ENCODE measurements at regions not wholly inside any gene's neighbourhood (a gene's known extent, or its start where the extent isn't known, plus 50 kb on each side); places are given as distances from the start of the nearest gene placed in this dataset.

DNA sequence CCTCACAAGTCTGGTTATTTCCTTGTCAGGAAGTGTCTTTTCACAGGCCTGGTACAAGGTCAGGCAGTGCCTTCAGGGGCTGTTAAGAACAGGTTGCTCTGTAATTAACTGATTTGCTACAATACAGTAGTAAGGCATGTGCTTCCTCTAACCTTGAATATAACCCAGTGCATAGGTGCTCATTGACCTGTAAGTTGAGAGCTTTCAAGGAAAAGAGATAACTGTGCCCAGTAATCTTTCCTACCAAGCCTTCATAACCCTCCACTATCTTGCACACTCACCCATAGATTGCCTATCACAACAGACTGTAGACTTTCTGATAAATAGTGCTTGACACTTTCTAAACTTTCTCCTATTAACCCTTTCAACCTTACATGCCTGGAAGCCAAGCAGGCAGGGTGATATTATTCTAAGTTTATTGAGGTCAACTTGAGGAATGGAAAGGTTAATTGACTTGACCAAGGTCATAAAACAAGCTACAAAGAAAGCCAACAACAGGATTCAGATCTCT, 148.1 kb downstream of the PPARGC1A start:
- no peak for DNase-seq

DNA sequence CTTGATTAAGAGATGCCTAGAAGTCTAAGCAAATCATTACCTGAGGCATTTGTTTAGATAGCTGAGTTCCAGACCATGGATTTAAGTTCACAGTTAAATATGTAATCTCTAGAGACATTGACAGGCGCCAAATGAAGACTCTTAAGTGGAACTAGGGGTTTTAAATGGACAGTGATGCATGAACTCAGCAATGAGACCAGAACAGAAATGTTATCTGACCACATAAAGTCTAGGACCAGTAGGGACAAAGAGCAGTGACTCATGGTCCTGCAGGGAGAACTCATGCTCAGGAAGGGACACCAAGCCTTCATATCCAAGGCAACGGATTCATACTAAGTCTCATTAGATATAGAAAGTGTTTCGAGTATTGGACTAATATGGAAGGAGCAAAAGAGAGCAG, 152.3 kb downstream of the PPARGC1A start:
- no peak for DNase-seq

DNA sequence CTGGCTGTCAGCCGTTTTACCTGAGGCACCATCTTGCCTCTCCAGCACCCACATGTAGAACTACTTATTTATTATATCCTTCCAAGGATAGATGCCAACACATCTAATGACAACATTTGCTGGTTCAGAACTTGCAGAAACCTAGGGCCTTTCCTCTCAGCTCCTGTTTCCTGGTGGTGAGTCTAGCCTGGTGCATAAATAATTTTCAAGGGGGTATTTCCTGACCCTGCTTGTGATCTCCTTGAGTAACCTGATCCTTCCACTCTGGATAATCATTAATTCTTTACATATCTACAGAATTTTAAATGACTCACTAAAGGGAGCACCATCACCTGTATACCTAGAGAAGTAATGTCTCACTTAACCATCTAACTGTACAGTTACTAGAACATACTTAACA, 153.4 kb downstream of the PPARGC1A start:
- no peak for DNase-seq

DNA sequence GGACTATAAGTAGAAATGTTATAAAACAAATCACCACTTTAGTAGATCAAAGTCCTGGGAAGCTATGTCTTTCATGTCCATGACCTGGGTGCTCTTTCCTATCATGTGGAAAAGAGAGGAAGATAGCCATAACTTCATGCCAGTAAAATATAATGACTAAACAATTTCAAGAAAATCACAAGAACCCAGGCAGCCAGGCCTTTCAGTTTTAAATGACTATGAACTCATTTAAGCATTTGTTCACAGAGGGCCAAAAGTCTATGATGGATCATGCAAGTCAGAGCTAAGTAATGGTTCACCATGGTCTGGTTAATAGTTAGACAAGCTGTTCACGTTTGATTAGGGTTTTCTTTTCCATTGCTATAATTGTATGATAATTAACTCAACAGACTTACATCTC, 155.8 kb downstream of the PPARGC1A start:
- no peak for DNase-seq

DNA sequence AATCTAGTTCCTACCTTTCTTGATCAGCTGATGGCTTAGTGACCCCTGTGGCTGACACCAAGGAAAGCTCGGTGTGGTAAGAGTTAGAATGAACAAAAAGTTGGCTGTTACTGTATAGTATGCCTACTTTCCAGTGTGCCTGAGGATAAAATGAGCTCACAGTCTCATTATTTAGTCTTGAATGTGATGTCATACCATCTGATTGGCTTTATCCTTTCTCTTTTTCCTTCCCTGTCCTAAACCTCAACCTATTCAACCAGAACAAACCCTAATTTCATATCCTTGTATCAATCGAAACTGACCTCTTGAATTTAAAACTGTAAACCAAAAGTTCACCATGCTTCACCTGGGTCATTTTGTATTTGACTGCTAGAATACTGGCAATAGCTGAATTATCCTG, 156.4 kb downstream of the PPARGC1A start:
- no peak for DNase-seq

DNA sequence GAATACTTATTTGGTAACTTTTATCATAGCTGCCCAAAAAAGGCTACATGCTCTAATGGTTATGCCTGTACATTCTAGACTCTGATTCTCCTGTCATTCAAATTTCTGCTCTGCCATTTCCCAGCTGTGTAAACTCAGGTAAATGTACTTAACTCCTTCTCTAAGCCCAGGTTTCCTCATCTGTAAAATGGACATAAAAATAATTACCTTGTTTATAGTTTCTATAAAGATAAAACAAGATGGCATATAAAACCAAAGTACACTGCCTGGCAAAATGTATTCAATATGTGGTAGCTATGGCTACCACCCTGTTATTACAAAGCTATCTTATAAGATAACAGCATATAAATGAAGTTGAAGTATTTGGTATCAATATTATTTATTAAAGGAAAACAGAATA, 158.8 kb downstream of the PPARGC1A start:
- DNase-seq = no peak

DNA sequence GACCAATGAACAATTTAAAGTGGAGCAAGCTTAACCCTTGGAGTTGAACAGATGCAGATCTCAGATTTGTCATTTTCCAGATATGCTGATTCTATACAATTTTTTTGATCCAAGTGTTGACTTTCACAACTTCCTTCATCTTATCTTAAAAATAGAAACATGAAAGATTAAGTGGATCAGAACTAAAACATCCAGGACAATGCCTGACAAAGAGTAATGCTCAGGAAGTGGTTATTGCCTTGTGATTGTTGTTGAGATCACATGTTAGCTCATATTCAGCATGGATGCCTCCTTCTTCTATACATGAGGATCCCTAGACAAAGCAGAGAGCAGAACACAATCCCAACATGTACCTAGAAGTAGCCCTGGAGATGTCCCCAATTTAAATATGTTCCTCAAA, 160.9 kb downstream of the PPARGC1A start:
- DNase-seq = no peak

DNA sequence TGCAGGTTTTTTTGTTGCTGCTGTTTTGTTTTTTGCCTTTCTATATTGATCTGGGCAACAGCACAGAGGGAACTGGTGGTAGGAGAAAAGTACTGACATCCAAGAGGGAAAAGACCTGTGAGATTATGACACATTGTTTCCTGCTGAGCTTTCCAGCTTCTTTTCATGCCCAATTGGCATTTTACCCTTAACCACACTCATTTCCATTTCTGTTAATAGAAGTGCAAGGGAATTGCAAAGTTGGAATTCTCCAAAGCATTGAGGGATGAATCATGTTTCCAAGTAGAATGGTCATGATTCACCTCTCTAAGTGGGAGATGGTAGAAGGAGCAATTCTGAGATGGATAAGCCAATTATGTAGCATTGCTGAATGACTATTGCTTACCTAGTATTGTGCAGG, 161.5 kb downstream of the PPARGC1A start:
- no peak for DNase-seq

DNA sequence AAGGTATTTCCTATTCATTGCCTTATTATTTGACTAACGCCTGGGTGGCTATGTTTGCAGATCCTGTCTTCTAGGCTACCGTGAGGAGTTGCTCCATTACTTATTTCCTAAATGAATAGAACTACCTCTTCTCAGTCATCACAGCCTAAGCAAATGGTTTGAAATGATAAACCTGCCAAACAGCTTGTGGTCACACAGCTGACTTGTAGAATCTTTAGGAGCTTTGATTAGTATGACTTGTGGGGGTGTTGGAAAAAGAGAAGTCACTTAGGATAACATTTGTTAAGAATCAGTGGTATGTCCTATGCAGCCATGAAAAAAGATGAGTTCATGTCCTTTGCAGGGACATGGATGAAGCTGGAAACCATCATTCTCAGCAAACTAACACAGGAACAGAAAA, 169.3 kb downstream of the PPARGC1A start:
- no peak for DNase-seq

DNA sequence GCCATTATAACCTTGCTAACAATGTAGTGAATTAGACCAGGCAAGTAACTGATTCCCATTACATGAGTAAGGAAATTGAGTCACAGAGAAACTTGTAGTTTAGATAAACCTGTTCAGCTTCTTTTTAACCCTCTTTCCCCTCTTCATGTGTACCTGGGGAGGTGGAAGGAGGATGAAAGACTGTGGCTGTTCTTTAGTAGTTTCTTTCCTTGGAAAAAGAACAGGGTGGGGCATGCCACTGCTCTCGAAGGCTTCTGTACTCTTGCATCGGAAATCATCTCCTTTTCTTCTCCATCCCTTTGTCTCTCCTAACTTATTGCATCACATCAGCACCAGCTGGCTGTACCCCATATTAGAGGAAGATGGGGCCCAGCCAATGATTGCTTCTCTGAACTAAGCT, 171.4 kb downstream of the PPARGC1A start:
- DNase-seq = no peak

DNA sequence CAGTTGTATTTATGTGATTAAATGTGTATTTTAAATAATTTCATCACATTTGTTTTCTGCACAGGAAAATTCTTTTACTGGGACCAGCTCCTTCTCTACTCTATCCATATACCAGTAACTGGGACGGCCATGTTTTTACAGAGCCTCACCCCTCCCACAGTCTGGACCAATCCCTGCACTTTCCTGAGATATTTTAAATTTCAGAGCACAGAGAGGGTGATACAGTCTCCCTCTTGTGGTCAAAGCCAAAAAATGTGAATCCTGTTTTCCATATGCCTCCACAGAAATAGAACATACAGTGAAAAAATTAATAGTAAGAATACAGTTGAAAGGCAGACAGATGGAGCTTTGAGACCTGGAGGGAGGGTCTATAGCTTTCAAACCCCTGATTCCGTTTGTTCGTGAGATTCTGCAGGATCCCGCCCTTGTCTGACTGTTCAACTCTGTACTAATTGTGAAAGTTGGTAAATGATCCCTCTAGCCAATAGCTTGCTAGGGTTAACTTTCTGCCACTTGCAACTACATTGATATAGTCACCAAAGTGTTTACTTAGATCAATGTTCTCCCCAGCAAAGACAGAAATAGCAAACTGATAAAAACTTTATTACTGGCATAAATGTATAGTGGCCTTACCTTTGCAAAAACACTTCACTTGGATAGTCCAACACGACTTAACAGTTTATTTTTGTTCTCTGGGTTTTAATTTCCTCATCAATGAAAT, 172.2 kb downstream of the PPARGC1A start:
- DNase-seq = peak; percentile 5

DNA sequence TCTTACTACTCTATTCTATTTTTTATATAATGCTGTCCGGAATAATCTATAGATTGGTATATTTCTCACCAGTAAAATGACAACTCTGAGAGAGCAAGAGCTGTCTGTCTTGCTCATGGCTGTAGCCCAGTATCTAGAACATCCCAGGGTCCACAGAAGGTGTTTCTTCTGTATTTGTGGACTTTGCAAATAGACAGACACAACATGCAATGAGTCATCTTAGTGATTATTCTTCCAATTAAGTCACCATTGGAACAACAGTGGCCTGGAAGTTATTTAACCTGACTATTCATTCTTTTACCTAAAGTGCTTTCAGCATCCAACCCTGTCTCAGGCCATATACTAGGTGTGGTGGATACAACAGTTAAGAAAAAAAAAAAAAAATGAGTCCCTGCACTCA, 179.5 kb downstream of the PPARGC1A start:
- DNase-seq = no peak

DNA sequence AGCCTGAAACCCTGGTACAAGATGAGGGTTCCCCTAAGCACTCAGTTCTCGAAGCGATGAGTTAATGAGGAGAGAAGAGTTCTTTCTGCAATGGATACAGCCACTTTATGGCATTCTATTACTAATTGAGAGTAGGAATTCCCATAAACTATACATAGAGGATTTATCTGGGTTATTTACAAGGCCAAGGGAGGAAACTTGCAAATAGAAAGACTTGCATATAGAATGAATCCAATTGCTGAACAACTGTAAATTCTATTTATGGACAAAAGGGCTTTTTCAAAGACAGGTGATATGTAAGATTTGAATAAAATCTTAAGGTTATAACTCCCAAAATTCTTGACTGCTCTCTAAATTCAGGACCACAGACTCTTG, 182.2 kb downstream of the PPARGC1A start:
- no peak for DNase-seq

DNA sequence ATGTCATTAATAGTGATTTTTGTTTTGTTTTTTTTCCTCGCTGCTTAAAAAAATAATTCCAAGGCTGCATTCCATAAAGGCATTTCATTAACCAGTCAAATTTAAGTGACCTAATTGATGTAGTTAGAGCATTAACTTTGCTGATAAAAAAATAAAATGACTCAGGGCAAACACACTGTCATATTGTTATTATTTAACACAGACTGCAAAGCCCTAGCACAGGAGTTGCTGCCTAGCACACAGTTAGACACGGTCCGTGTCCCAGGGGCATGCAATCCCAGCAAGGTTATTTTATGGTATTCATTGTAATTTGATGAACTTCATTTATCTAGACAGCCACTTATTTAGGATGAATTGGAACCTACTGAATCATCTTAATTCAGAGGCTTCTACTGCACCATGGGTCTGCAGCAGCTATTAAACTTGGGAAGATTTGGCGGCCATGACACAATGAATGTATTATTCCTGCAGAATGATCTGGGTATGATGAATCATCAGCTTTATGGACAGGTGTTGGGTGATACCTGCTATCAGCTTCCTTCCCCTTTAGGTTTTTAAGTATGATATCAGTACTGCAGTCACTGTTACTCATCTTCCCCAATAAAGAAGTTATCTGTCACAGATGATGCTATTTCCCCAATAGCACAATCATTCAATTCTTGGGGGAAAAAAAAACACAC, 182.7 kb downstream of the PPARGC1A start:
- no peak for DNase-seq

DNA sequence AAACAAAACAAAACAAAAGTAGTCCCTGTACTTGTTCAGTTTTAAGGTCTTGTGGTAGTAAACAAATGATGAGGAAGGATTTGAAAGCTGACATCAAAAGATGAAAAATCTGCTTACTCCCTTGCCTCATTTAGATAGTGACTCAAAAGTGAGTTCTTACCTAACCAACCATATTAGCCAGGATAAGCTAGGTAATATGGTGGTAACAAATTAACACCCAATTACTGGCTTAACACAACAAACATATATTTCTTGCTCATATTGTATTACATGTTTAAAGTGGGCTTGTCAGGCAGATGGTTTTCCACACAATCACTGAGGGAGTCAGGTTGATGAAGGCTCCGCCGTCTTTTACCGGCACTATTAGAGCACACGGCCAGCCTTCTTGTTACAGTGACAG, 189.7 kb downstream of the PPARGC1A start:
- DNase-seq = no peak

DNA sequence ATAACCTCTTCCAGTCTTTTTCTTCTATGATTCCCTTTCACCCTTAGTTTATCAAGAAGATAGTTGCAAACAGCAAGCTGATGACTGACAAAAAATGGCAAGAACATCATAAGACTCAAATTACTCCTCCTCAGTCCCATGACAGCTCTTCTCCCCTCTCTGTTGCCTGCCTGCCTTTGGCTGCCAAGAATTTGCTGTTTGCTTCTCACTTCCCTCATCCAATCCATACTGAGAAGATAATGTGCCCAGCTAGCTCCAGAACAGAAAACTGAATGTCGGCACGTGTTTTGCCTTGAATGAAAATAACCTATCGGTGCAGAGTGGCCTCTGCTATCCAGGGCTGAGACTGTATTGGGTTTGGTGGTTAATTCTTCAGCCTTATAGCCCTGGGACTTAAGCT, 192.1 kb downstream of the PPARGC1A start:
- no peak for DNase-seq

DNA sequence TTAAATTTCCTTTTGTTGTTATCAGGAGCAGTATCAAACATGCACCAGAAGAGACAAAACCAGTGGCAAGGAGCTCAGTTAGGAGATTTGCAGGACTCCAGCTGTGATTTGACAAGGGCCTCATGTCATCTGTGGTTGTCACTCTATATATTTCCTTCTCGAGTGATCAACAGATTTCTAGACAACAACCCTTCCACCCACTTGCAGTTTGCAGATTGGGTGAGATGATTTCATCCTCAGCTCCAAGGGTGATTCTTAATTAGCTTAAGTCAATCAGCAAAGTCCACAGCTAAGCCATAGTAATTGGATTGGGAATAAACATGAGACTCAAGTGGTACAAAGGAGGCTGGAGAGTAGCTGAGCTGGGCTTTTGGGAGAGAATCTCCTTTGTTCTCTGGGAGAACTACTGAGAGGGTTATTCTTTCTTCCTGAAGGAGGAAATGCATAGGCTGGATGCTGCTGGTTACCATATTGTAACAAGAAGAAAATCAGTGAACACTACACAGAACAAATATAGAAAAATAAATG, 192.8 kb downstream of the PPARGC1A start:
- DNase-seq = no peak

DNA sequence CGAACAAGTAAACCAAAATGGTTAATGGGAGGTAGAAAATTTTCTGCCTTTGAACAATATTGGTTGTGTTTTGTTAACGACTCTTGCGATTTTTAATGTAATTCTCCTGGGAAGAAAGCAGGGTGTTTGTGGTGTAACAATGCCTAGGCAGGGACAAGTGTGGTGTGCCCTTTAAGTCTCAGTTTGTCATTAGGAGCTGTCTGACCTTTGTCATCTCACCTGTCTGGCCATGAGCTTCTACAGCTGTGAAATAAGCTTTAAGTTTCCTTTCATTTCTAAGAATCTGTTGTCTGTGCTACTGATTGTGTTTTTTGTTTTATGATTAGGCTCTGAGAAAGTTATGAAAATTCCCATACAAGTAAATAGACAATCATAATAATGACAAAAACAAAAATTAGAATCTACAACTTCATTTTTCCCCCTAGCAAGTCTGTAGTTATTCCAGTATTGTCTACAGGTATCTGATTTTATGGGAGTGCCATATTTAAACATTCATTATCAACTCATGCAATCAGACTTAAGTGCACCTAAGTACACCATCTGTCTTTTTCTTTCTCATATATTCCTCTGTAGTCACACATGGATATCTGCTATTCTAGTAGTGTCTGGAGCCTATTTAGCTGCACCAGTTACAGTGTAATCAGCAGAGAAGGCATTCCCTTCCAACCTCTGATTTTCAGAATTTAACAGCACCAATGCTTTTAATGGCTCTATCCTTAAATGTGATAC, 203.5 kb downstream of the PPARGC1A start:
- DNase-seq = no peak

DNA sequence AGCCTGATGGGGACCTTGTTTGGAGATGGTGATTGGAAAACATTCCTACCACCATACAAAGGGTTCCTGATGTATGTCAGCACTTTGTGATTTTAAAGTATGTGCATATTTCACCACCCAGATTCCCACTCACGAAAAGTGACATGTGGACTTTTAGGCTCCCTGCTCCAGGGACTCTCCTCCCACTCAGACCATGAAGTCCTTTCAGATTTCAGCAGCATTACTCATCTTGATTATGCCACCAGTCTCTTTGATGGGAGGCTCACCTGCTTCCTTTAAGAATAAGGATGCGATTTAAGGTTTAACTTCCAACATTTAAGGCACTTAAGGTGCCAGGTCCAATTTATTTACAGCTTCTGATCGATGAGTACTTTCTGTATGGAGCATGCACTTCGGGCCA, 204.4 kb downstream of the PPARGC1A start:
- no peak for DNase-seq

DNA sequence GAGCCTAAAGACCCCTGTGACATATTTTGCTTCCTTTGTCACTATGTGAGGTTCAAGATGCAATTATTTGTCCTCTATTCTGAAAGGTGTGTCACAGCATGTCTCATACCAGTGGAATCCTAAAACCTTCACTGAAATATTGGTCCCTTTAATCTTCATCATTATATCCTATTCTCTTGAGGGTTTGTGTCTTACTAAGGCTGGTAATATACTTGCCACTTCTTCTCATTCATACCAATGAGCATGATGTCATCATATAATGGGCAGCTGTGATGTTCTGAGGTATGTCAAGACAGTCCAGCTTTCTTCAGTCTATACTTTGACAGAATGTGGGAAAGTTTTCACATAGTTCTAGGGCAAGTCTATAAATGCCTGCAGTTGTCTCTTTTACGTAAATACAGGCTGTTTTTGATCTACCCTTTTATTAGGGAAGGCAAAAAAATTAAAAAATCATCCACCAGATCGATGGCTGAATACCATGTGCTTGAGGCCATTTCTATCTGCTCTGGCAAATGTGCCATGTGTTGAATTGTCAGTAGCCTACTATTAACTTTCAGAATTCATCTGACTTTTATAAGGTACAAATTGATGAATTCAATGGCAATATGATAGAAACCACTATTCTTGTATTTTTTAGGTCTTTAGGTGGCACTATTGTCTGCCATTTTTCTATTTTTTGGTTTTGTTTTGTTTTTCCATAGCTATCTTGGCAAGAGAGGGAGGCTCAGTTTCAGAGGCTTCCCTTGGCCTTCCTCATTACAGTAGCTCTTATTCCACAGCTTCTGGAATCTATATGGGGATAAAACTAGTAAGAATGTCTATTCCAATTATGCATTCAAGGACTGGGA, 209.0 kb downstream of the PPARGC1A start:
- no peak for DNase-seq

DNA sequence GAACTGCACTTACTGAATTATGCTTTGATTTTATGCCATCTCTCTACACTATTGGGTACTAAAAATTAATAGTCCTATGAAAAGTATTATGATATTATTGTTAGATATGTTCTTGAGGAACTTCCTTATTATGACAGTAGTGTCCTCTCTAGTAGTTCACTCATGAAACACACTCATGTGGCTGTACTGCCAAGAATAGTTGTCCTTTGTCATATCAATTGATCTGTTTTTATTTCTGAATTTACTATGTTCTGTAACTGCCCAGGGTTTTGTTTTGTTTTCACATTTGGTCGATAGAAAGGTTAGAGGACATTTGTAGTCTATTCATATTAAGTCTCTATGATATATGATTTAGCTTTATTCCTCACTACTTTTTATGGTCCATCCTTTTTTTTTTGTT, 215.2 kb downstream of the PPARGC1A start:
- no peak for DNase-seq

DNA sequence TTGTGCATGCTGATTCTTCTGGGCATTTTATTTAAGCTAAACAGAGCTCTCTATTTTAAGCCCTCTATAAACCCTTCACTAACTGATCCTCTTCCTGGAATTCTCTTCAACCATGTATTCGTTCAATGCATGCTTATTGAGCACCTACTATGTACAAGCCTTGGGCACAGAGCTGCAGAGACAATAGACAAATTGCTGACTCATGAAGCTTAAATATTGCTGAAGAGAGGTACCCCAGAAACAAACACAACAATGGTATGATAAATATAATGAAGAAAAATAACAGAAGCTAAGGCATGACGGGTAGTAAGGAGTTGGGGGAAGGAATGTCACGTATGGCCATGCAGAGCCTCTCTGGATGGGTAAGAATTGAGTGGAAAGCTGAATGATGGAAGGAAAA, 222.2 kb downstream of the PPARGC1A start:
- DNase-seq = no peak

DNA sequence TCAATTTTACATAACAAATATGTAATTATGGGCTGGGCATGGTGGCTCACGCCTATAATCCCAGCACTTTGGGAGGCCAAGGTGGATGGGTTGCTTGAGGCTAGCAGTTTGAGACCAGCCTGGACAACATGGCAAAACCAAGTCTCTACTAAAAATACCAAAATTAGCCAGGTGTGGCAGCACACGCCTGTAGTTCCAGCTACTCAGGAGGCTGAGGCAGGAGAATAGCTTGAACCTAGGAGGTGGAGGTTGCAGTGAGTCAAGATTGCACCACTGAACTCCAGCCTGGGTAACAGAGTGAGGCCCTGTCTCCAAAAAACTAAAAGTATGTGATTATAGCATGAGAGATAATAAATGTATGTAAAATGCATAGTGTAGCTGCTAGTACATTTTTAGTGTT, 229.0 kb downstream of the PPARGC1A start:
- DNase-seq = no peak
